LNCAP (cell line): ENCODE measurements at regions not wholly inside any gene's neighbourhood (a gene's known extent, or its start where the extent isn't known, plus 50 kb on each side); places are given as distances from the start of the nearest gene placed in this dataset.

Experiments
- CTCF ChIP-seq: fragments of 450-650 bp; IDR thresholded peaks from 2 replicates; pipeline ENCODE4 v1.5.1; 2017; ENCODE audit warnings: mild to moderate bottlenecking

GRCh38 chr17:13337864-13338371, 263.8 kb downstream of the HS3ST3A1 start:
- peak; percentile 83 for TF ChIP-seq CTCF

GRCh38 chr17:13337151-13337550, 264.6 kb downstream of the HS3ST3A1 start:
- TF ChIP-seq CTCF, result no peak

GRCh38 chr17:13334374-13334773, 267.4 kb downstream of the HS3ST3A1 start:
- no peak for TF ChIP-seq CTCF

- no peak for TF ChIP-seq CTCF
Observed at GRCh38 chr17:13333661-13334060, 268.1 kb downstream of the HS3ST3A1 start.

GRCh38 chr17:13332207-13332606, 269.5 kb downstream of the HS3ST3A1 start:
- no peak for TF ChIP-seq CTCF

- TF ChIP-seq CTCF, result no peak
Observed at GRCh38 chr17:13329421-13329820, 272.3 kb downstream of the HS3ST3A1 start.

- TF ChIP-seq CTCF, result no peak
Observed at GRCh38 chr17:13323990-13324389, 277.7 kb downstream of the HS3ST3A1 start.
